Upper lobe of right lung (tissue), 1 donor: ENCODE measurements at regions not wholly inside any gene's neighbourhood (a gene's known extent, or its start where the extent isn't known, plus 50 kb on each side); places are given as distances from the start of the nearest gene placed in this dataset.
"Not testable (repeated sequence)": the region's sequence is repeated elsewhere in the genome, so short reads cannot be mapped to it uniquely, and the experiment has no call there.

Source experiments
- ATAC-seq: fragments of 200-7000 bp; cut with Tn5 transposase; one replicate; pipeline ENCODE4 v1.9.1; 2020; ENCODE audit warnings: mild to moderate bottlenecking, moderate library complexity
- DNase-seq: peaks from one replicate; pipeline ENCODE4 v3.0.0-alpha.2; 2020
- H3K27ac ChIP-seq: fragments of 200-600 bp; one replicate; pipeline ENCODE4 v1.8.0; 2022
- H3K27me3 ChIP-seq: fragments of 200-600 bp; one replicate; pipeline ENCODE4 v1.8.0; 2022; ENCODE audit warnings: mild to moderate bottlenecking
- H3K36me3 ChIP-seq: fragments of 200-600 bp; one replicate; pipeline ENCODE4 v1.8.0; 2022
- H3K4me1 ChIP-seq: fragments of 200-600 bp; one replicate; pipeline ENCODE4 v1.8.0; 2022
- H3K4me3 ChIP-seq: fragments of 200-600 bp; one replicate; pipeline ENCODE4 v1.8.0; 2022; ENCODE audit warnings: mild to moderate bottlenecking
- H3K9me3 ChIP-seq: fragments of 200-600 bp; one replicate; pipeline ENCODE4 v1.8.0; 2022
- intact Hi-C: fragments of 100-400 bp; cut with DNase I; formaldehyde crosslinking; loops from one replicate; pipeline ENCODE4 v1.11.0; 2022
- TF ChIP-seq, protein P1 (sequence below): fragments of 200-600 bp; IDR thresholded peaks from one replicate; pipeline ENCODE4 v1.8.0; 2022; ENCODE audit warnings: antibody characterized with exemption
- donor health status: DM: no; HTN: yes; CAD: no; lungs with severe emphysema.

DNA sequence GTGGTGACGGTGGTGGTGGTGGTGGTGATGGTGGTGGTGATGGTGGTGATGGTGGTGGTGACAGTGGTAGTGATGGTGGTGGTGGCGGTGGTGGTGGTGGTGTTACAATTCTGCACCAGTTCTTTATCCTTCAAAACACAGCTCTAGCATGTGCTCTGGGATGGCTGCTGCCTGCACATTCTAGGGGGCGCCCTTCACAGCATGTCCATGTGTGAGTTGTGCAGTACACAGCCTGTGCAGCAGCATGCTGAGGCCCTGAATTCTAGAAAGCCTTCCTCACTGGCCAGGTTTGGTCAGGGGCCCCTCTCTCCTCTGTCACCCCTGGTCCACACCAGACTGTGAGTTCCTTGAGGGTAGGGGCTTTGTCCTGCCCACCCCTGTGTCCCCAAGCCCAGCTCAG is 67.7 kb downstream of the MATN1 start:
- ATAC-seq, result no peak

DNA sequence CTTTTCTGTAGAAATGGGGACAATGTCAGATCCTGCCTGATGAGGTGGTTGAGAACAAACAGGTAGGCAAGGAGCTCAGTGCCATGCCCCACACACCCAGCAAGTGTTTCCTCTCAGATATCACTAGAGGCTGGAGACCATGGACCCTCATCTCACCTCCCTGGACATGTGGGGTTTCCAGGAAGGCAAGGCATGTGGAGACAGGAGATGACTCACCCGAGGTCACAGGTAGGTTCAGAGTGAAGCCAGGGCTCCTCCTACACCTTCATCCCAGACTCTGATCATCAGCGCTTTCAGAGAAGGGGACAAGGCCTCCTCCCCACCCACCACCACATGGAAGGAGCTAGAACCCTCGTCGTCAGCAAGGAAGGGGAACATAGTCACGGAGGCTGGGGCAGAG is 69.2 kb downstream of the MATN1 start:
- intact Hi-C loops, result no loop called here
- peaks cover 13% of the 10 kb centered on the region for H3K27me3 ChIP-seq
- TF ChIP-seq, protein P1, sequence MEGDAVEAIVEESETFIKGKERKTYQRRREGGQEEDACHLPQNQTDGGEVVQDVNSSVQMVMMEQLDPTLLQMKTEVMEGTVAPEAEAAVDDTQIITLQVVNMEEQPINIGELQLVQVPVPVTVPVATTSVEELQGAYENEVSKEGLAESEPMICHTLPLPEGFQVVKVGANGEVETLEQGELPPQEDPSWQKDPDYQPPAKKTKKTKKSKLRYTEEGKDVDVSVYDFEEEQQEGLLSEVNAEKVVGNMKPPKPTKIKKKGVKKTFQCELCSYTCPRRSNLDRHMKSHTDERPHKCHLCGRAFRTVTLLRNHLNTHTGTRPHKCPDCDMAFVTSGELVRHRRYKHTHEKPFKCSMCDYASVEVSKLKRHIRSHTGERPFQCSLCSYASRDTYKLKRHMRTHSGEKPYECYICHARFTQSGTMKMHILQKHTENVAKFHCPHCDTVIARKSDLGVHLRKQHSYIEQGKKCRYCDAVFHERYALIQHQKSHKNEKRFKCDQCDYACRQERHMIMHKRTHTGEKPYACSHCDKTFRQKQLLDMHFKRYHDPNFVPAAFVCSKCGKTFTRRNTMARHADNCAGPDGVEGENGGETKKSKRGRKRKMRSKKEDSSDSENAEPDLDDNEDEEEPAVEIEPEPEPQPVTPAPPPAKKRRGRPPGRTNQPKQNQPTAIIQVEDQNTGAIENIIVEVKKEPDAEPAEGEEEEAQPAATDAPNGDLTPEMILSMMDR, result no peak

More for the DNA sequence above, 67.7 kb downstream of the MATN1 start:
- Histone ChIP-seq H3K4me3 (no peak overlapping the region), H3K4me1 (no peaks in the 10 kb centered on the region), H3K9me3 (no peaks in the 10 kb centered on the region), H3K27ac (no peak overlapping the region), H3K27me3 (peaks cover 11% of the 10 kb centered on the region), H3K36me3 (no peaks in the 10 kb centered on the region)
- DNase-seq, result peak; percentile 42
- TF ChIP-seq, protein P1, result no peak
- intact Hi-C loops, result no loop called here

DNA sequence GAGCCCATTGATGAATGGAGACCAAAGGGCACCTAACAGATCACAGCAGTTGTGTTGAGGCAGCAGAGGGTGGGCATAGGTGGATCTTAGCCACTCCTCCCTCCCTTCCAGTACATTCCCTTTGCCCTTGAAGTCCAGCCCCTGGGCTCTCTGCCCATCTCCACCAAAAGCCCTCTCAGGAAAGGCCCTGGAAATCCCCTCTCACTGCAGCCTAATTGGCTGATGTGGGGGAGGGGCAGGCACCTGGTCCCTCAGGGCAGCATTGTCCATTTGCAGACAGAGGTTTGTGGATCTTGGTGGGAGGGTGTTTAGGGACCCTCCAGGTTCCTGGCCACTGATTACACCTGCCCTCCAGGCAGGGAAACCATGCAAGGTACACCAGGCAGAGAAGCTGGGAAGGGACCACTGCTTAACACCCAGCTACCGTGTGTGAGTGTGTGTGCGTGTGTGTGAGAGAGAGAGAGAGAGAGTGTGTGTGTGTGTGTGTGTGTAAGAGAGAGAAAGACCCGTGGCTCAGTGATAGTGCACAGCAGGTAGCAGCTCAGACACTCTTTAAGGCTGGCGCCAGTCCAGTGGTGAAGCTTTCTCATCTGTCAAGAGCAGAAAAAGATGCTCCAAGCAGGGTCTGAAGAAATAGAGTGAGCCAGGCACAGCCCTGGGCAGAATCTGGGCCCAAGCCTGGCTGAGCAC is 71.1 kb downstream of the MATN1 start:
- TF ChIP-seq, protein P1, result no peak
- peaks cover 14% of the 10 kb centered on the region for H3K27me3 ChIP-seq
- DNase-seq, result peak; percentile 43
- no peaks in the 10 kb centered on the region for H3K36me3 ChIP-seq
- no peak overlapping the region for H3K4me3 ChIP-seq
- no peaks in the 10 kb centered on the region for H3K4me1 ChIP-seq
- no peak for ATAC-seq
- no peak overlapping the region for H3K27ac ChIP-seq
- intact Hi-C loops, result no loop called here
- no peaks in the 10 kb centered on the region for H3K9me3 ChIP-seq

More for the DNA sequence above, 69.2 kb downstream of the MATN1 start:
- ATAC-seq, result no peak
- Histone ChIP-seq H3K27ac (no peak overlapping the region), H3K36me3 (no peaks in the 10 kb centered on the region), H3K4me3 (no peak overlapping the region), H3K4me1 (no peaks in the 10 kb centered on the region), H3K9me3 (no peaks in the 10 kb centered on the region)
- DNase-seq, result peak; percentile 16

- H3K4me3 ChIP-seq, DNase-seq, H3K9me3 ChIP-seq, ATAC-seq, H3K36me3 ChIP-seq, H3K27ac ChIP-seq, H3K4me1 ChIP-seq, intact Hi-C loops: not testable (repeated sequence)
- peaks cover 14% of the 10 kb centered on the region for H3K27me3 ChIP-seq
Observed at GRCh38 chr1:30651395-30651794, 72.0 kb downstream of the MATN1 start.

- intact Hi-C loops, result no loop called here
- no peak for DNase-seq
- TF ChIP-seq, protein P1, result no peak
- H3K9me3 ChIP-seq, result no peaks in the 10 kb centered on the region
- no peak for ATAC-seq
- no peaks in the 10 kb centered on the region for H3K4me1 ChIP-seq
- H3K27ac ChIP-seq, result no peak overlapping the region
- peaks cover 19% of the 10 kb centered on the region for H3K27me3 ChIP-seq
- no peaks in the 10 kb centered on the region for H3K36me3 ChIP-seq
- H3K4me3 ChIP-seq, result no peak overlapping the region
Observed at GRCh38 chr1:30650968-30651320, 72.4 kb downstream of the MATN1 start.

- DNase-seq (no peak), ATAC-seq (no peak)
- no peaks in the 10 kb centered on the region for H3K4me1 ChIP-seq
- intact Hi-C loops, result no loop called here
- TF ChIP-seq, protein P1, result no peak
- no peak overlapping the region for H3K27ac ChIP-seq
- H3K27me3 ChIP-seq, result peaks cover 25% of the 10 kb centered on the region
- no peak overlapping the region for H3K4me3 ChIP-seq
- H3K36me3 ChIP-seq, result no peaks in the 10 kb centered on the region
- no peaks in the 10 kb centered on the region for H3K9me3 ChIP-seq
Observed at GRCh38 chr1:30650038-30650967, 73.1 kb downstream of the MATN1 start.
